Neural progenitor cell (in vitro differentiated cells): ENCODE measurements at regions not wholly inside any gene's neighbourhood (a gene's known extent, or its start where the extent isn't known, plus 50 kb on each side); places are given as distances from the start of the nearest gene placed in this dataset.

Experiments used
- DNase-seq: peaks from one replicate; pipeline ENCODE4 v3.0.0-alpha.2; 2016; ENCODE audit warnings: low spot score
- H2AFZ ChIP-seq: fragments of 200-600 bp; sonication (generic); replicated peaks from 2 replicates; pipeline ENCODE4 v1.6.1; 2016; ENCODE audit warnings: antibody characterized with exemption
- H3F3A ChIP-seq: fragments of 200-600 bp; sonication (generic); 2 replicates; pipeline ENCODE4 v1.6.1; 2016; ENCODE audit warnings: antibody characterized with exemption, low read depth
- H3K27ac ChIP-seq: fragments of 200-600 bp; sonication (generic); 2 replicates; pipeline ENCODE4 v1.5.1; 2016; ENCODE audit warnings: mild to moderate bottlenecking
- H3K27me3 ChIP-seq: fragments of 200-600 bp; sonication (generic); 2 replicates; pipeline ENCODE4 v1.6.1; 2016; ENCODE audit warnings: mild to moderate bottlenecking, moderate library complexity
- H3K36me3 ChIP-seq: fragments of 200-600 bp; sonication (generic); 2 replicates; pipeline ENCODE4 v1.5.1; 2016
- H3K4me1 ChIP-seq: fragments of 200-600 bp; sonication (generic); 2 replicates; pipeline ENCODE4 v1.6.1; 2016; ENCODE audit warnings: mixed run types
- H3K4me2 ChIP-seq: fragments of 200-600 bp; sonication (generic); 2 replicates; pipeline ENCODE4 v1.6.1; 2016
- H3K4me3 ChIP-seq: fragments of 200-600 bp; sonication (generic); 2 replicates; pipeline ENCODE4 v1.5.1; 2016
- H3K79me2 ChIP-seq: fragments of 200-600 bp; sonication (generic); 2 replicates; pipeline ENCODE4 v1.6.1; 2016; ENCODE audit warnings: low read depth
- H3K9ac ChIP-seq: fragments of 200-600 bp; sonication (generic); 2 replicates; pipeline ENCODE4 v1.6.1; 2016
- H3K9me3 ChIP-seq: fragments of 200-600 bp; sonication (generic); 2 replicates; pipeline ENCODE4 v1.5.1; 2016; ENCODE audit warnings: low read depth
- H4K20me1 ChIP-seq: fragments of 200-600 bp; sonication (generic); 2 replicates; pipeline ENCODE4 v1.6.1; 2016; ENCODE audit warnings: low read depth
- H3K27ac Mint-ChIP-seq: 3 replicates; pipeline ENCODE4 v1.8.0; 2021; ENCODE audit warnings: mixed read lengths
- H3K27me3 Mint-ChIP-seq: 2 replicates; pipeline ENCODE4 v1.8.0; 2022; ENCODE audit warnings: low read depth, mild to moderate bottlenecking, inconsistent platforms, moderate library complexity, mixed read lengths; ENCODE audit not compliant: insufficient read depth
- H3K36me3 Mint-ChIP-seq: 3 replicates; pipeline ENCODE4 v1.8.0; 2021; ENCODE audit warnings: mixed read lengths
- H3K4me1 Mint-ChIP-seq: 3 replicates; pipeline ENCODE4 v1.8.0; 2021; ENCODE audit warnings: mixed read lengths
- H3K4me3 Mint-ChIP-seq: 3 replicates; pipeline ENCODE4 v1.8.0; 2021; ENCODE audit warnings: mild to moderate bottlenecking, moderate library complexity, mixed read lengths
- H3K9me3 Mint-ChIP-seq: 3 replicates; pipeline ENCODE4 v1.8.0; 2020; ENCODE audit warnings: mixed read lengths
- EZH2 ChIP-seq: fragments of 200-600 bp; sonication (generic); IDR thresholded peaks from 2 replicates; pipeline ENCODE4 v1.6.1; 2017; ENCODE audit warnings: antibody characterized with exemption, mild to moderate bottlenecking, moderate library complexity
- EZH2phosphoT487 ChIP-seq: fragments of 200-600 bp; sonication (generic); IDR thresholded peaks from 2 replicates; pipeline ENCODE4 v1.6.1; 2017; ENCODE audit warnings: antibody characterized with exemption
- TF ChIP-seq, protein P1 (sequence below): fragments of 200-600 bp; sonication (generic); IDR thresholded peaks from 2 replicates; pipeline ENCODE4 v1.5.1; 2017; ENCODE audit warnings: antibody characterized with exemption, mild to moderate bottlenecking

DNA sequence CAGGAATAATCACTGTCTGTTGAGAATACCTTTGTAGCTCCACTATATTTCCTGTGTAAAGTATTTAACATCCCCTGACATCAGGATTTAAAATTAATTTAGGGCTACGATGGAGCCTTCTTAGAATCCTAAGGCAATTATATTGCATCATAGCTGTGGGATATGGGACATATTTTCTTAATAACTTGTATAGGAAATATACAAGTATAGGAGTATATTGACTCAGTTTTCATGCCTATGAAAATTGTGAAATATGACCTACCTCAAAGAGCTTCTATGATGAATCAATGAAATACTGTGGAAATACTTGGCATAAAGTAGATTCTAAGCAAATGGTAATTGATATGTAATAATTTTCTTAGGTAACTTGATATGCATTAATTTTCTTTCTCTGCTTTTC lies 221.0 kb upstream of the KLF4 start:
- Mint-ChIP-seq H3K36me3 (no peaks in the 10 kb centered on the region), H3K4me3 (no peak overlapping the region), H3K27me3 (peaks cover 3% of the 10 kb centered on the region), H3K9me3 (peaks cover 3% of the 10 kb centered on the region), H3K27ac (no peak overlapping the region), H3K4me1 (peaks cover 3% of the 10 kb centered on the region)
- Histone ChIP-seq H3K27ac (no peak overlapping the region), H3K79me2 (no peaks in the 10 kb centered on the region), H3K9ac (no peak overlapping the region), H3K4me2 (no peak overlapping the region), H3F3A (no peaks in the 10 kb centered on the region), H3K27me3 (no peaks in the 10 kb centered on the region), H3K9me3 (no peaks in the 10 kb centered on the region), H2AFZ (no peak overlapping the region), H3K36me3 (no peaks in the 10 kb centered on the region), H3K4me3 (no peak overlapping the region), H3K4me1 (no peaks in the 10 kb centered on the region), H4K20me1 (no peaks in the 10 kb centered on the region)
- no peak for DNase-seq
- TF ChIP-seq EZH2phosphoT487 (no peak), EZH2 (no peak)
- TF ChIP-seq, protein P1, sequence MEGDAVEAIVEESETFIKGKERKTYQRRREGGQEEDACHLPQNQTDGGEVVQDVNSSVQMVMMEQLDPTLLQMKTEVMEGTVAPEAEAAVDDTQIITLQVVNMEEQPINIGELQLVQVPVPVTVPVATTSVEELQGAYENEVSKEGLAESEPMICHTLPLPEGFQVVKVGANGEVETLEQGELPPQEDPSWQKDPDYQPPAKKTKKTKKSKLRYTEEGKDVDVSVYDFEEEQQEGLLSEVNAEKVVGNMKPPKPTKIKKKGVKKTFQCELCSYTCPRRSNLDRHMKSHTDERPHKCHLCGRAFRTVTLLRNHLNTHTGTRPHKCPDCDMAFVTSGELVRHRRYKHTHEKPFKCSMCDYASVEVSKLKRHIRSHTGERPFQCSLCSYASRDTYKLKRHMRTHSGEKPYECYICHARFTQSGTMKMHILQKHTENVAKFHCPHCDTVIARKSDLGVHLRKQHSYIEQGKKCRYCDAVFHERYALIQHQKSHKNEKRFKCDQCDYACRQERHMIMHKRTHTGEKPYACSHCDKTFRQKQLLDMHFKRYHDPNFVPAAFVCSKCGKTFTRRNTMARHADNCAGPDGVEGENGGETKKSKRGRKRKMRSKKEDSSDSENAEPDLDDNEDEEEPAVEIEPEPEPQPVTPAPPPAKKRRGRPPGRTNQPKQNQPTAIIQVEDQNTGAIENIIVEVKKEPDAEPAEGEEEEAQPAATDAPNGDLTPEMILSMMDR: no peak

- no peaks in the 10 kb centered on the region for H3K9me3 ChIP-seq
- no peak overlapping the region for H3K4me2 ChIP-seq
- Mint-ChIP-seq H3K27ac (no peak overlapping the region), H3K27me3 (peaks cover 3% of the 10 kb centered on the region), H3K36me3 (no peaks in the 10 kb centered on the region), H3K4me1 (peaks cover 3% of the 10 kb centered on the region), H3K9me3 (peaks cover 4% of the 10 kb centered on the region), H3K4me3 (no peak overlapping the region)
- no peaks in the 10 kb centered on the region for H3K36me3 ChIP-seq
- no peaks in the 10 kb centered on the region for H3K27me3 ChIP-seq
- no peaks in the 10 kb centered on the region for H3K4me1 ChIP-seq
- H2AFZ ChIP-seq: no peak overlapping the region
- DNase-seq: no peak
- H4K20me1 ChIP-seq: no peaks in the 10 kb centered on the region
- no peaks in the 10 kb centered on the region for H3F3A ChIP-seq
- no peaks in the 10 kb centered on the region for H3K79me2 ChIP-seq
- H3K27ac ChIP-seq: no peak overlapping the region
- H3K4me3 ChIP-seq: no peak overlapping the region
- H3K9ac ChIP-seq: no peak overlapping the region
- no peak for TF ChIP-seq EZH2
- TF ChIP-seq, protein P1: no peak
- TF ChIP-seq EZH2phosphoT487: no peak
These were observed 219.2 kb upstream of the KLF4 start for GRCh38 chr9:107708791-107709190.

GRCh38 chr9:107707915-107708441 lies 218.4 kb upstream of the KLF4 start:
- no peak overlapping the region for H3K4me3 ChIP-seq
- H3K4me1 Mint-ChIP-seq: peaks cover 3% of the 10 kb centered on the region
- H4K20me1 ChIP-seq: no peaks in the 10 kb centered on the region
- H3K27ac Mint-ChIP-seq: no peak overlapping the region
- no peak overlapping the region for H3K4me2 ChIP-seq
- H3K9me3 ChIP-seq: no peaks in the 10 kb centered on the region
- H3K4me3 Mint-ChIP-seq: no peak overlapping the region
- no peaks in the 10 kb centered on the region for H3K27me3 Mint-ChIP-seq
- H3K9me3 Mint-ChIP-seq: peaks cover 2% of the 10 kb centered on the region
- DNase-seq: no peak
- H3F3A ChIP-seq: no peaks in the 10 kb centered on the region
- no peaks in the 10 kb centered on the region for H3K79me2 ChIP-seq
- H3K27me3 ChIP-seq: no peaks in the 10 kb centered on the region
- TF ChIP-seq, protein P1: no peak
- no peak for TF ChIP-seq EZH2phosphoT487
- TF ChIP-seq EZH2: no peak
- no peaks in the 10 kb centered on the region for H3K36me3 ChIP-seq
- no peak overlapping the region for H3K9ac ChIP-seq
- no peaks in the 10 kb centered on the region for H3K36me3 Mint-ChIP-seq
- no peak overlapping the region for H2AFZ ChIP-seq
- H3K27ac ChIP-seq: no peak overlapping the region
- no peaks in the 10 kb centered on the region for H3K4me1 ChIP-seq
